GM12874 (cell line): ENCODE measurements at regions not wholly inside any gene's neighbourhood (a gene's known extent, or its start where the extent isn't known, plus 50 kb on each side); places are given as distances from the start of the nearest gene placed in this dataset.

Experiments
- TF ChIP-seq, protein P1 (sequence below): IDR thresholded peaks from 2 replicates; pipeline ENCODE4 v1.5.1; 2011; ENCODE audit warnings: low read depth, mild to moderate bottlenecking, control low read depth, low read length, moderate library complexity; ENCODE audit not compliant: insufficient read depth

GRCh38 chr21:28683982-28684752, 308.5 kb downstream of the LTN1 start:
- TF ChIP-seq, protein P1, sequence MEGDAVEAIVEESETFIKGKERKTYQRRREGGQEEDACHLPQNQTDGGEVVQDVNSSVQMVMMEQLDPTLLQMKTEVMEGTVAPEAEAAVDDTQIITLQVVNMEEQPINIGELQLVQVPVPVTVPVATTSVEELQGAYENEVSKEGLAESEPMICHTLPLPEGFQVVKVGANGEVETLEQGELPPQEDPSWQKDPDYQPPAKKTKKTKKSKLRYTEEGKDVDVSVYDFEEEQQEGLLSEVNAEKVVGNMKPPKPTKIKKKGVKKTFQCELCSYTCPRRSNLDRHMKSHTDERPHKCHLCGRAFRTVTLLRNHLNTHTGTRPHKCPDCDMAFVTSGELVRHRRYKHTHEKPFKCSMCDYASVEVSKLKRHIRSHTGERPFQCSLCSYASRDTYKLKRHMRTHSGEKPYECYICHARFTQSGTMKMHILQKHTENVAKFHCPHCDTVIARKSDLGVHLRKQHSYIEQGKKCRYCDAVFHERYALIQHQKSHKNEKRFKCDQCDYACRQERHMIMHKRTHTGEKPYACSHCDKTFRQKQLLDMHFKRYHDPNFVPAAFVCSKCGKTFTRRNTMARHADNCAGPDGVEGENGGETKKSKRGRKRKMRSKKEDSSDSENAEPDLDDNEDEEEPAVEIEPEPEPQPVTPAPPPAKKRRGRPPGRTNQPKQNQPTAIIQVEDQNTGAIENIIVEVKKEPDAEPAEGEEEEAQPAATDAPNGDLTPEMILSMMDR: no peak

GRCh38 chr21:28675331-28676041, 317.2 kb downstream of the LTN1 start:
- TF ChIP-seq, protein P1: no peak

DNA sequence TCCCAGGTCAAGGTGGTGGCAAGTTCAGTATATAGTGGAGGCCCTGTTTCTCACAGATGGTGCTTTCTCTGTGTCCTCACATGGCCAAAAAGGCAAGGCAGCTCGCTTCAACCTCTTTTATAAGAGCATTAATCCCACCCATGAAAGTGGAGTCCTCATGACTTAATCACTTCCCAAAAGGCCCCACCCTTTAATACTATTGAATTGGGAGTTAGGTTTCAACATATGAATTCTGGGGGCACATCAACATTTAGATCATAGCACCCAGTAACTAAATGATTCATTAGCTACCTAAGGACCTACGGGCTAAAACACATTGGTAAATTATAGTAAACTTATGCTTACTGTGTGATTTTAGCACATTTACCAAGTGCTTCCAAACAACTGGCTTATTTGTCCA, 317.9 kb downstream of the LTN1 start:
- TF ChIP-seq, protein P1: no peak

DNA sequence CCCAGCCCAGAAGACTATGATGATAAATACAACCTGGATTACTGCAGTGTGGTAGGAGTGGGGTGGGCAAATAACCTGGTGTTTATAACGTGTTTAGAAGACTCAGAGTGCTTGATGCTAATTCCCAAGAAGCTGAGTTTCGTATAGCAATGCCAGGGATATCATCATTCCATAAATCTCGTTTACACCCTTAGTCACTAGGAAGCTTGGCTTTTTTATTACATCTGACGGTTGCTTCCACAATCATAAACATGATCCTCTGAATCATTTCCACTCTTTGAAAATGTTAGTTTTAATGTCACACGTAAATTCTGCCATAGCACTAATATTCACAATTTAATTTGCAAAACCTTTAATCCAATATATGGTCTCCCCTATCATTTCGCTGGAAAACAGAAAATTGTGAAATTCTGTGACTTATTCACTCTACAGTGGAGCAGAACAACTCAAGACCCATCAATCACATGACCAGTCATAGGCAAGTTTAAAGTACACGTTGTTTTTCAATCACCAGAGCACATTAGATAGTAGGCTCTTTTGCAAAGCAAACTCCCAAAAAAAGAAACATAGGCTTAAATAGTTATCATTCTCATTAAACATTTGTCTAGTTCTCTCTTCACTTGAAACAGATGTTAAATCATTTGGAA, 321.0 kb downstream of the LTN1 start:
- TF ChIP-seq, protein P1: no peak

DNA sequence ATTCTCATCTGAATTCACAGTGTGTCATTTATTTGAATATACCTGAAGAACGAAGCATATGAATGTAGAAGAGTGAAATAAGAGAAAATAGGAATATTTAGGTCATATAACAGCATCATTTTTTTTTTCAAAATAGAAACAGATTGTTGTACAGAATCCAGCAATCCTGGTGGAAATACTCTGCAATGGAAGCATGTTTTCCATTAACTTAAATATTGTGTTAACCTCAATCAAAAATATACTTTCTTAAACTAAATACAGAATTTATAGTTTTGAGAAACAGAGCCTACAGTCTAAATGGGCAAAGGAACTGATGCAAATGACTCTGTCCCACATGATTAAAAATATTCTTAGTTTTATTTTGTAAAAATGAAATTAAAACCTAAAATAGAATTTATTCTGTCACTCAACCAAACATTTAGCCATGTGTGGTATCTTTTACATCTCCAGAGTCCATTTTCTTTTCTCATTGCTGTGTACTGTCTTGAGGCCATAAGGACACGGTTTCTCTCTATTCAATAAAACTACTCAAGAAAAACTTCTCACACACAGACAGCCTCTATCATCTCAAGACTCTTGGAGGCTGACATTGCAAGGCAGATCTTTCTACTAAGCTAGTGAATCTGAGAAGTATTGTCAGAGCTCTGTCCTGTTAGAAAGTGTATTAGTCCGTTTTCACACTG, 322.6 kb downstream of the LTN1 start:
- TF ChIP-seq, protein P1: no peak

GRCh38 chr21:28669321-28669720, 323.4 kb downstream of the LTN1 start:
- TF ChIP-seq, protein P1: no peak

DNA sequence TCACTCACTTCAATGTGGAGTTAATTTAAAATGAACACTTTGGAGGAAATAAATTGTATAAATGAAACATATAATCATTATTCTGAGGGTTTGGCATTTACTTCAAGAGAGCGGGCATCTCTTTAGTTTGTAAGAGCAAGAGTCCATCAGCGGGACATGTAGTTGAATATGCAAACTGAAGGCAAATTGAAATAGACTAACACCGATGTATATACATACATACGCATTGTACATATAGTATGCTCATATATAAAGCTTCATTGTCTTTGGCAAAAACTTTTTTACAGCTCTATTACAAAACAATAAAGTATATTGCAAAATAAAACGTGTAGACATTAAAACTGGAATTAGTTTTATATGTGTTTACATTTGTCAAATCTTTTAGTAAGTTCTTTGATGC, 328.9 kb downstream of the LTN1 start:
- TF ChIP-seq, protein P1: no peak
